Liver (tissue), 8 donors: ENCODE measurements at regions not wholly inside any gene's neighbourhood (a gene's known extent, or its start where the extent isn't known, plus 50 kb on each side); places are given as distances from the start of the nearest gene placed in this dataset.

Experiments
- DNase-seq: peaks from one replicate; pipeline ENCODE4 v3.0.0-alpha.2; 2017; ENCODE audit warnings: low spot score
- H3K27ac ChIP-seq, 2 donors: one replicate each; pipeline ENCODE4 v1.7.0; 2013; ENCODE audit warnings: inconsistent platforms in 2 of 2, low read length in 2 of 2, control low read depth in 1 of 2, low read depth in 1 of 2, mild to moderate bottlenecking in 1 of 2
- H3K27me3 ChIP-seq, 4 donors: one replicate each; pipeline versions ENCODE4 v1.6.1 to v1.7.0; 2013; ENCODE audit warnings: low read length in 3 of 4, inconsistent platforms in 1 of 4, mild to moderate bottlenecking in 1 of 4, moderate library complexity in 1 of 4; ENCODE audit not compliant: control insufficient read depth in 4 of 4, insufficient read depth in 4 of 4
- H3K36me3 ChIP-seq, 4 donors: one replicate each; pipeline versions ENCODE4 v1.6.1 to v1.7.0; 2013; ENCODE audit warnings: low read length in 3 of 4, mild to moderate bottlenecking in 3 of 4, low read depth in 1 of 4, moderate library complexity in 1 of 4; ENCODE audit not compliant: control insufficient read depth in 4 of 4, insufficient read depth in 3 of 4
- H3K4me1 ChIP-seq, 4 donors: one replicate each; pipeline versions ENCODE4 v1.6.1 to v1.7.0; 2013; ENCODE audit warnings: low read length in 3 of 4, mild to moderate bottlenecking in 3 of 4, moderate library complexity in 1 of 4; ENCODE audit not compliant: control insufficient read depth in 4 of 4, insufficient read depth in 4 of 4
- H3K4me3 ChIP-seq, 3 donors: one replicate each; pipeline versions ENCODE4 v1.6.1 to v1.7.0; 2013; ENCODE audit warnings: low read length in 3 of 3, control low read depth in 1 of 3, low read depth in 1 of 3, mild to moderate bottlenecking in 1 of 3
- H3K9ac ChIP-seq, 2 donors: one replicate each; pipeline ENCODE4 v1.7.0; 2013; ENCODE audit warnings: low read length in 2 of 2, mild to moderate bottlenecking in 2 of 2, moderate library complexity in 2 of 2, control low read depth in 1 of 2, low read depth in 1 of 2
- H3K9me3 ChIP-seq, 4 donors: one replicate each; pipeline versions ENCODE4 v1.6.1 to v1.7.0; 2013; ENCODE audit warnings: low read length in 3 of 4; ENCODE audit not compliant: control insufficient read depth in 4 of 4
- CTCF ChIP-seq: fragments of 150-350 bp; IDR thresholded peaks from 2 replicates; pipeline ENCODE4 v1.5.1; 2017; ENCODE audit warnings: improper control_type of control experiment, low read depth, low read length; ENCODE audit not compliant: missing input control
- EGR1 ChIP-seq, 2 donors: IDR thresholded peaks; 2 replicates each; pipeline ENCODE4 v1.6.1; 2016 to 2018; ENCODE audit warnings: antibody characterized with exemption in 2 of 2, low read depth in 2 of 2
- FOXA1 ChIP-seq: IDR thresholded peaks from 2 replicates; pipeline ENCODE4 v1.6.1; 2016; ENCODE audit warnings: antibody characterized with exemption
- FOXA2 ChIP-seq: IDR thresholded peaks from 2 replicates; pipeline ENCODE4 v1.6.1; 2016; ENCODE audit warnings: antibody characterized with exemption
- GABPA ChIP-seq, 2 donors: IDR thresholded peaks in 1 of 2; conservative IDR thresholded peaks in 1 of 2; 2 replicates each; pipeline ENCODE4 v1.6.1; 2016; ENCODE audit warnings: antibody characterized with exemption in 2 of 2, mild to moderate bottlenecking in 1 of 2, moderate library complexity in 1 of 2
- HNF4A ChIP-seq, 2 donors: conservative IDR thresholded peaks; 2 replicates each; pipeline ENCODE4 v1.6.1; 2016; ENCODE audit warnings: antibody characterized with exemption in 2 of 2, mild to moderate bottlenecking in 2 of 2
- HNF4G ChIP-seq: IDR thresholded peaks from 2 replicates; pipeline ENCODE4 v1.6.1; 2016; ENCODE audit warnings: antibody characterized with exemption
- JUND ChIP-seq, 2 donors: IDR thresholded peaks; 2 replicates each; pipeline ENCODE4 v1.6.1; 2016; ENCODE audit warnings: antibody characterized with exemption in 2 of 2
- REST ChIP-seq: IDR thresholded peaks from 2 replicates; pipeline ENCODE4 v1.6.1; 2016; ENCODE audit warnings: antibody characterized with exemption, mild to moderate bottlenecking
- RXRA ChIP-seq, 2 donors: IDR thresholded peaks; 2 replicates each; pipeline ENCODE4 v1.6.1; 2017 to 2018; ENCODE audit warnings: antibody characterized with exemption in 2 of 2, mild to moderate bottlenecking in 1 of 2
- SP1 ChIP-seq: IDR thresholded peaks from 2 replicates; pipeline ENCODE4 v1.6.1; 2018; ENCODE audit warnings: antibody characterized with exemption, mild to moderate bottlenecking
- TAF1 ChIP-seq: conservative IDR thresholded peaks from 2 replicates; pipeline ENCODE4 v1.6.1; 2016; ENCODE audit warnings: antibody characterized with exemption, mild to moderate bottlenecking
- YY1 ChIP-seq: IDR thresholded peaks from 2 replicates; pipeline ENCODE4 v1.6.1; 2016; ENCODE audit warnings: antibody characterized with exemption, mild to moderate bottlenecking
- ZBTB33 ChIP-seq: IDR thresholded peaks from 2 replicates; pipeline ENCODE4 v1.6.1; 2016; ENCODE audit warnings: antibody characterized with exemption
- WGBS: extraction: QIAGEN DNeasy Blood & Tissue Kit; methylation state at CpG from one replicate; pipeline ENCODE4 v1.1.7; 2013; 5-methylcytosine and 5-hydroxymethylcytosine counted together
- TF ChIP-seq, protein P1 (sequence below): IDR thresholded peaks from 2 replicates; pipeline ENCODE4 v1.6.1; 2016; ENCODE audit warnings: antibody characterized with exemption
- TF ChIP-seq, protein P2 (sequence below): IDR thresholded peaks from 2 replicates; pipeline ENCODE4 v1.6.1; 2016; ENCODE audit warnings: antibody characterized with exemption
- donor health status: healthy.
- donor health status: healthy.
- donor health status: healthy.
- donor health status: healthy.
- donor health status: healthy.

GRCh38 chr6:4599924-4600323 is 176.3 kb upstream of the CDYL start:
- 94% methylated on average over 2 of the region's 2 CpGs for WGBS
- H3K27ac ChIP-seq, result no peak overlapping the region
- H3K9me3 ChIP-seq, result no peaks in the 10 kb centered on the region
- H3K27me3 ChIP-seq, result peaks cover 0 to 4% (median 0%) of the 10 kb centered on the region in 4 donors
- no peak overlapping the region for H3K4me3 ChIP-seq
- TF ChIP-seq, protein P1, sequence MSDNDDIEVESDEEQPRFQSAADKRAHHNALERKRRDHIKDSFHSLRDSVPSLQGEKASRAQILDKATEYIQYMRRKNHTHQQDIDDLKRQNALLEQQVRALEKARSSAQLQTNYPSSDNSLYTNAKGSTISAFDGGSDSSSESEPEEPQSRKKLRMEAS, result no peak
- no peak for TF ChIP-seq FOXA1
- no peak for TF ChIP-seq YY1
- no peak for TF ChIP-seq TAF1
- no peak for TF ChIP-seq JUND (IDR thresholded peaks at IDR 0.05)
- no peak for TF ChIP-seq RXRA (IDR thresholded peaks at IDR 0.05)
- TF ChIP-seq REST, result no peak
- no peak for TF ChIP-seq EGR1 (IDR thresholded peaks at IDR 0.05; ENCODE audit: low read depth in 2 of 2)
- TF ChIP-seq FOXA2, result no peak
- TF ChIP-seq GABPA (IDR thresholded peaks at IDR 0.05 in 1 of 2, conservative IDR thresholded peaks at IDR 0.05 in 1 of 2), result no peak
- TF ChIP-seq, protein P2, sequence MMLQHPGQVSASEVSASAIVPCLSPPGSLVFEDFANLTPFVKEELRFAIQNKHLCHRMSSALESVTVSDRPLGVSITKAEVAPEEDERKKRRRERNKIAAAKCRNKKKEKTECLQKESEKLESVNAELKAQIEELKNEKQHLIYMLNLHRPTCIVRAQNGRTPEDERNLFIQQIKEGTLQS, result no peak
- no peak for TF ChIP-seq HNF4G
- no peak for TF ChIP-seq HNF4A (conservative IDR thresholded peaks at IDR 0.05)
- no peak for TF ChIP-seq ZBTB33
- TF ChIP-seq SP1, result no peak
- TF ChIP-seq CTCF, result no peak
- no peak overlapping the region for H3K9ac ChIP-seq
- DNase-seq, result no peak
- no peaks in the 10 kb centered on the region for H3K36me3 ChIP-seq
- no peaks in the 10 kb centered on the region for H3K4me1 ChIP-seq
